B cell (primary cell): ENCODE measurements at regions not wholly inside any gene's neighbourhood (a gene's known extent, or its start where the extent isn't known, plus 50 kb on each side); places are given as distances from the start of the nearest gene placed in this dataset.

ENCODE experiments used
- CTCF ChIP-seq: fragments of 200-600 bp; IDR thresholded peaks from one replicate; pipeline ENCODE4 v1.8.0; 2022; ENCODE audit warnings: antibody characterized with exemption, mild to moderate bottlenecking
- EZH2 ChIP-seq: IDR thresholded peaks from 2 replicates; pipeline ENCODE4 v1.6.1; 2012; ENCODE audit warnings: borderline replicate concordance, low read depth, mild to moderate bottlenecking, moderate library complexity, low read length; ENCODE audit not compliant: insufficient read depth, poor library complexity, severe bottlenecking

GRCh38 chr1:208607616-208608015, 363.4 kb upstream of the PLXNA2 start:
- no peak for TF ChIP-seq CTCF
- no peak for TF ChIP-seq EZH2
